ENCODE measurements at regions not wholly inside any gene's neighbourhood (a gene's known extent, or its start where the extent isn't known, plus 50 kb on each side); places are given as distances from the start of the nearest gene placed in this dataset.

GRCh38 chr1:47660622-47661021, 222.8 kb downstream of the FOXD2 start:
- Histone ChIP-seq H3K9ac (ENCODE audit: control insufficient read depth, extremely low read depth, insufficient read depth, low read length) (no peak overlapping the region), H3K79me2 (ENCODE audit: control insufficient read depth, insufficient read depth, low read length) (no peaks in the 10 kb centered on the region), H3K4me2 (ENCODE audit: control insufficient read depth, extremely low read depth, insufficient read depth, low read depth, low read length) (no peak overlapping the region), H4K20me1 (ENCODE audit: control insufficient read depth, extremely low read depth, insufficient read depth, low read length) (no peaks in the 10 kb centered on the region), H3K9me3 (ENCODE audit: control insufficient read depth, low read depth, low read length) (no peaks in the 10 kb centered on the region), H2AFZ (ENCODE audit: control insufficient read depth, low read length) (no peak overlapping the region), H3K36me3 (ENCODE audit: control insufficient read depth in 2 of 2, extremely low read depth in 1 of 2, insufficient read depth in 2 of 2, low read length in 2 of 2) (no peaks in the 10 kb centered on the region), H3K27ac (ENCODE audit: control insufficient read depth, insufficient read depth, low read length) (no peak overlapping the region), H3K4me3 (ENCODE audit: control insufficient read depth in 2 of 3, extremely low read depth in 1 of 3, insufficient read depth in 2 of 3, low read depth in 1 of 3, low read length in 3 of 3) (no peak overlapping the region), H3K9me1 (ENCODE audit: control insufficient read depth, extremely low read depth, insufficient read depth, low read length) (no peaks in the 10 kb centered on the region), H3K27me3 (ENCODE audit: control insufficient read depth, extremely low read depth, insufficient read depth, low read length) (peaks cover 2% of the 10 kb centered on the region), H3K4me1 (ENCODE audit: control insufficient read depth, extremely low read depth, insufficient read depth, low read length) (no peaks in the 10 kb centered on the region)
- dilution Hi-C loops (cut with MboI; ENCODE audit: extremely low pct_ligation_motif_present, low sequenced_read_pairs), result no loop called here
- FAIRE-seq (no peak), DNase-seq (ENCODE audit: low read depth, low spot score) (no peak)
- TF ChIP-seq CTCF (optimal IDR thresholded peaks at IDR 0.05 in 1 of 3, IDR thresholded peaks at IDR 0.05 in 1 of 3, conservative IDR thresholded peaks at IDR 0.05 in 1 of 3; ENCODE audit: extremely low read depth in 1 of 3, insufficient read depth in 2 of 3, low read length in 3 of 3) (no peak), EZH2 (IDR thresholded peaks at IDR 0.05; ENCODE audit: low read length) (no peak)

- no peak overlapping the region for H3K9ac ChIP-seq (ENCODE audit: control insufficient read depth, extremely low read depth, insufficient read depth, low read length)
- H2AFZ ChIP-seq (ENCODE audit: control insufficient read depth, low read length), result no peak overlapping the region
- no peaks in the 10 kb centered on the region for H3K79me2 ChIP-seq (ENCODE audit: control insufficient read depth, insufficient read depth, low read length)
- H3K4me2 ChIP-seq (ENCODE audit: control insufficient read depth, extremely low read depth, insufficient read depth, low read depth, low read length), result no peak overlapping the region
- peaks cover 2% of the 10 kb centered on the region for H3K27me3 ChIP-seq (ENCODE audit: control insufficient read depth, extremely low read depth, insufficient read depth, low read length)
- H3K9me3 ChIP-seq (ENCODE audit: control insufficient read depth, low read depth, low read length), result no peaks in the 10 kb centered on the region
- H4K20me1 ChIP-seq (ENCODE audit: control insufficient read depth, extremely low read depth, insufficient read depth, low read length), result no peaks in the 10 kb centered on the region
- FAIRE-seq (no peak), DNase-seq (ENCODE audit: low read depth, low spot score) (no peak)
- no peak overlapping the region for H3K27ac ChIP-seq (ENCODE audit: control insufficient read depth, insufficient read depth, low read length)
- H3K9me1 ChIP-seq (ENCODE audit: control insufficient read depth, extremely low read depth, insufficient read depth, low read length), result no peaks in the 10 kb centered on the region
- dilution Hi-C loops (cut with MboI; ENCODE audit: extremely low pct_ligation_motif_present, low sequenced_read_pairs), result no loop called here
- H3K36me3 ChIP-seq (ENCODE audit: control insufficient read depth in 2 of 2, extremely low read depth in 1 of 2, insufficient read depth in 2 of 2, low read length in 2 of 2), result no peaks in the 10 kb centered on the region
- H3K4me3 ChIP-seq (ENCODE audit: control insufficient read depth in 2 of 3, extremely low read depth in 1 of 3, insufficient read depth in 2 of 3, low read depth in 1 of 3, low read length in 3 of 3), result no peak overlapping the region
- TF ChIP-seq CTCF (optimal IDR thresholded peaks at IDR 0.05 in 1 of 3, IDR thresholded peaks at IDR 0.05 in 1 of 3, conservative IDR thresholded peaks at IDR 0.05 in 1 of 3; ENCODE audit: extremely low read depth in 1 of 3, insufficient read depth in 2 of 3, low read length in 3 of 3) (no peak), EZH2 (IDR thresholded peaks at IDR 0.05; ENCODE audit: low read length) (no peak)
- no peaks in the 10 kb centered on the region for H3K4me1 ChIP-seq (ENCODE audit: control insufficient read depth, extremely low read depth, insufficient read depth, low read length)
These were observed 223.2 kb downstream of the FOXD2 start for GRCh38 chr1:47661040-47661439.
